ENCODE measurements at regions not wholly inside any gene's neighbourhood (a gene's known extent, or its start where the extent isn't known, plus 50 kb on each side); places are given as distances from the start of the nearest gene placed in this dataset.

DNA sequence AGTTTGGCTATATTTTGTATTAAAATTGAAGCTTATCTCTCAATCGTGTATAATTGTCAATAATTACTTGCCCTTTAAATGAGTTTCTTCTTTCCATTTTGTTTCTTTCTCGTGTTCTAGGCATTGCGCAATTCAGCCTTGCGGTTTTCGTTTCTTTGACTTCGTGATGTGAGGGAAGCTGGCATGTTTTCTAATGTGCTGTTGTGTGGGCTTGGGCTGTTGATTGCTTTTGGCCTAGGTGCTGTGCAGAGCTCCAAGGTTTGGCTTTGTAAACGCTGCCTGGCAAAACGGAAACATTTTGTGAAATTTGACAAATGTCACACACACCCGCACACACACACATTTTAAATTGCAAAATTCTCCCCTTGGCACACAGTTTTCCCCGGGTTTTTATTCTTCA, 242.6 kb upstream of the TCF4 start:
- Histone ChIP-seq H3K27ac (ENCODE audit: insufficient read depth, low read length) (no peak overlapping the region), H2AK9ac (replicated peaks; ENCODE audit: low read depth, low read length, poor library complexity) (no peak overlapping the region), H3K79me1 (ENCODE audit: low read depth in 1 of 2, low read length in 2 of 2) (no peaks in the 10 kb centered on the region), H2BK5ac (ENCODE audit: low read depth, low read length, poor library complexity, severe bottlenecking) (no peak overlapping the region), H2BK15ac (ENCODE audit: low read depth, low read length) (peak overlapping the region; percentile 27; the same call in 1 of the 3 replicates), H2BK120ac (ENCODE audit: low read depth, low read length) (no peak overlapping the region), H3K4me1 (ENCODE audit: control insufficient read depth, insufficient read depth, low read length) (peaks cover 8% of the 10 kb centered on the region), H2AFZ (replicated peaks; ENCODE audit: low read length, poor library complexity) (no peak overlapping the region), H3K18ac (ENCODE audit: low read depth, low read length) (peak overlapping the region; percentile 68; the same call in 1 of the 2 replicates), H3K14ac (replicated peaks; ENCODE audit: low read depth, low read length) (no peak overlapping the region), H3K27me3 (ENCODE audit: control insufficient read depth, insufficient read depth, low read length) (no peaks in the 10 kb centered on the region), H3K9me1 (ENCODE audit: insufficient read depth, low read length) (peaks cover 3% of the 10 kb centered on the region; the same call in 1 of the 2 replicates), H3K4me3 (ENCODE audit: insufficient read depth, low read depth, low read length) (no peak overlapping the region), H3K56ac (ENCODE audit: extremely low read depth, insufficient read depth, low read length) (no peak overlapping the region), H2BK20ac (ENCODE audit: low read depth, low read length) (no peak overlapping the region), H4K5ac (ENCODE audit: low read depth, low read length) (no peak overlapping the region; the same call in 1 of the 2 replicates), H2AK5ac (ENCODE audit: low read depth, low read length) (no peak overlapping the region), H3K36me3 (ENCODE audit: control insufficient read depth, insufficient read depth, low read length) (no peaks in the 10 kb centered on the region), H4K91ac (ENCODE audit: insufficient read depth, low read depth, low read length) (no peak overlapping the region), H3K9me3 (ENCODE audit: control insufficient read depth, insufficient read depth, low read length) (0 out of 2 replicates have a peak, but pooled peaks cover 1% of the 10 kb centered on the region), H3K23ac (ENCODE audit: low read depth, low read length) (no peak overlapping the region), H4K8ac (ENCODE audit: low read depth in 2 of 2, low read length in 2 of 2) (no peak overlapping the region), H3K4me2 (ENCODE audit: low read depth, low read length) (no peak overlapping the region), H3K4ac (ENCODE audit: low read depth, low read length) (no peak overlapping the region), H3K9ac (ENCODE audit: low read depth, low read length) (no peak overlapping the region), H4K20me1 (ENCODE audit: insufficient read depth, low read length) (no peaks in the 10 kb centered on the region)
- BruUV-seq (replicated peaks), result no TSS peak
- dilution Hi-C loops (cut with HindIII; ENCODE audit: low sequenced_read_pairs, unreplicated experiment) (no loop called here), intact Hi-C loops (cut with micrococcal nuclease) (no loop called here), in situ Hi-C loops (cut with MboI; ENCODE audit: low sequenced_read_pairs) (no loop called here)
- TF ChIP-seq MXI1 (IDR thresholded peaks at IDR 0.05; ENCODE audit: borderline replicate concordance, low read depth, low read length) (no peak), CEBPB (IDR thresholded peaks at IDR 0.05; ENCODE audit: low read depth, low read length) (peak; percentile 97)
- CTCF ChIA-PET, result no interaction called here
- DNase-seq (no peak), ATAC-seq (ENCODE audit: low read depth) (no peak)
- POLR2A ChIA-PET (ENCODE audit: unreplicated experiment), result interaction anchor here (0.6 kb wide), 1 partner anchor 1805 kb away, joined by 4 read pairs; no protein-coding TSS in a partner anchor
- 100% methylated on average over 2 of the region's 10 CpGs; no CpG with 5 or more reads in 1 of the 2 experiments for WGBS, 2 experiments (ENCODE audit: extremely low coverage in 2 of 2, insufficient read length in 1 of 2)

Data from IMR-90 (cell line).